Body of pancreas (tissue), 4 donors: ENCODE measurements at regions not wholly inside any gene's neighbourhood (a gene's known extent, or its start where the extent isn't known, plus 50 kb on each side); places are given as distances from the start of the nearest gene placed in this dataset.

ENCODE experiments used
- ATAC-seq: fragments of 150-250 bp; one replicate; pipeline ENCODE4 v1.9.1; 2016
- DNase-seq, 4 donors: peaks; one replicate each; pipeline ENCODE4 v3.0.0-alpha.2; 2019
- H3K27ac ChIP-seq, 4 donors: fragments of 200-600 bp; sonication (generic); 1 replicate in 3 of 4; 2 replicates in 1 of 4; pipeline versions ENCODE4 v1.5.1 to v1.6.1; 2016 to 2019; ENCODE audit warnings: mild to moderate bottlenecking in 1 of 4, mixed read lengths in 1 of 4, moderate library complexity in 1 of 4
- H3K27me3 ChIP-seq, 2 donors: fragments of 200-600 bp; sonication (generic); one replicate each; pipeline ENCODE4 v1.6.0; 2016; ENCODE audit warnings: mild to moderate bottlenecking in 1 of 2
- H3K36me3 ChIP-seq, 2 donors: fragments of 200-600 bp; sonication (generic); replicated peaks in 1 of 2; 2 replicates each; pipeline ENCODE4 v1.5.1; 2016; ENCODE audit warnings: low read depth in 2 of 2; ENCODE audit not compliant: insufficient read depth in 1 of 2
- H3K4me1 ChIP-seq: fragments of 200-600 bp; sonication (generic); one replicate; pipeline ENCODE4 v1.6.0; 2016
- H3K4me3 ChIP-seq, 2 donors: fragments of 200-600 bp; sonication (generic); 1 replicate in 1 of 2; 2 replicates in 1 of 2; pipeline ENCODE4 v1.5.1; 2016 to 2019
- H3K9me3 ChIP-seq, 3 donors: fragments of 200-600 bp; sonication (generic); 1 replicate in 2 of 3; 2 replicates in 1 of 3; pipeline ENCODE4 v1.5.1; 2016
- CTCF ChIP-seq, 7 experiments: fragments of 450-650 bp in 4 of 7; fragments of 200-600 bp in 3 of 7; sonication (generic) in 3 of 7; IDR thresholded peaks; one replicate each; pipeline ENCODE4 v1.5.1; 2016 to 2019; ENCODE audit warnings: antibody characterized with exemption in 7 of 7
- POLR2A ChIP-seq, 3 donors: fragments of 450-650 bp; IDR thresholded peaks; one replicate each; pipeline ENCODE4 v1.6.1; 2016; ENCODE audit warnings: antibody characterized with exemption in 3 of 3, mild to moderate bottlenecking in 2 of 3
- WGBS, 2 donors: methylation state at CpG; one replicate each; pipeline ENCODE4 v1.1.5; 2017; 5-methylcytosine and 5-hydroxymethylcytosine counted together
- intact Hi-C: fragments of 100-400 bp; cut with DNase I; formaldehyde crosslinking; loops from one replicate; pipeline ENCODE4 v1.15.1; 2023

GRCh38 chr20:60962367-60963045 lies 289.6 kb upstream of the CDH4 start:
- no peak for TF ChIP-seq CTCF (IDR thresholded peaks at IDR 0.05)
- H3K27me3 ChIP-seq = no peaks in the 10 kb centered on the region

GRCh38 chr20:60963146-60963545 lies 288.9 kb upstream of the CDH4 start:
- Histone ChIP-seq H3K27ac (no peak overlapping the region), H3K4me1 (no peaks in the 10 kb centered on the region), H3K27me3 (no peaks in the 10 kb centered on the region), H3K9me3 (no peaks in the 10 kb centered on the region), H3K4me3 (no peak overlapping the region), H3K36me3 (no peaks in the 10 kb centered on the region)
- ATAC-seq = no peak
- intact Hi-C loops = no loop called here
- 22 to 33% methylated on average over 3 of the region's 3 CpGs for WGBS, 2 donors
- TF ChIP-seq CTCF (IDR thresholded peaks at IDR 0.05) (no peak), POLR2A (IDR thresholded peaks at IDR 0.05) (no peak)
- DNase-seq = no peak

More at GRCh38 chr20:60962367-60963045, 289.6 kb upstream of the CDH4 start:
- 52 to 70% methylated on average over 3 to 6 of the region's 6 CpGs for WGBS, 2 donors
- Histone ChIP-seq H3K36me3 (no peaks in the 10 kb centered on the region), H3K4me1 (no peaks in the 10 kb centered on the region), H3K4me3 (no peak overlapping the region), H3K27ac (no peak overlapping the region), H3K9me3 (no peaks in the 10 kb centered on the region)
- ATAC-seq (no peak), DNase-seq (no peak)
- intact Hi-C loops = no loop called here

GRCh38 chr20:60964911-60965310 lies 287.1 kb upstream of the CDH4 start:
- ATAC-seq (no peak), DNase-seq (no peak)
- Histone ChIP-seq H3K4me1 (no peaks in the 10 kb centered on the region), H3K36me3 (no peaks in the 10 kb centered on the region), H3K27me3 (no peaks in the 10 kb centered on the region), H3K9me3 (no peaks in the 10 kb centered on the region), H3K4me3 (no peak overlapping the region), H3K27ac (no peak overlapping the region)
- 65 to 77% methylated on average over 4 of the region's 4 CpGs for WGBS, 2 donors
- TF ChIP-seq CTCF (IDR thresholded peaks at IDR 0.05) (no peak), POLR2A (IDR thresholded peaks at IDR 0.05) (no peak)
- intact Hi-C loops = no loop called here

GRCh38 chr20:60966031-60966430 lies 286.0 kb upstream of the CDH4 start:
- Histone ChIP-seq H3K36me3 (no peaks in the 10 kb centered on the region), H3K4me3 (no peak overlapping the region), H3K27me3 (no peaks in the 10 kb centered on the region), H3K27ac (no peak overlapping the region), H3K4me1 (no peaks in the 10 kb centered on the region), H3K9me3 (no peaks in the 10 kb centered on the region)
- ATAC-seq (no peak), DNase-seq (no peak)
- intact Hi-C loops = no loop called here
- WGBS, 2 donors = 68 to 73% methylated on average over 9 of the region's 9 CpGs
- no peak for TF ChIP-seq CTCF (IDR thresholded peaks at IDR 0.05)
- no peak for TF ChIP-seq POLR2A (IDR thresholded peaks at IDR 0.05)

GRCh38 chr20:60966766-60967165 lies 285.3 kb upstream of the CDH4 start:
- Histone ChIP-seq H3K4me1 (no peaks in the 10 kb centered on the region), H3K9me3 (no peaks in the 10 kb centered on the region), H3K36me3 (no peaks in the 10 kb centered on the region), H3K27ac (no peak overlapping the region), H3K4me3 (no peak overlapping the region), H3K27me3 (no peaks in the 10 kb centered on the region)
- no peak for TF ChIP-seq CTCF (IDR thresholded peaks at IDR 0.05)
- no peak for TF ChIP-seq POLR2A (IDR thresholded peaks at IDR 0.05)
- intact Hi-C loops = no loop called here
- ATAC-seq (no peak), DNase-seq (no peak)
- 75 to 76% methylated on average over 19 of the region's 19 CpGs for WGBS, 2 donors
